HG02884 (cell line): ENCODE measurements at regions not wholly inside any gene's neighbourhood (a gene's known extent, or its start where the extent isn't known, plus 50 kb on each side); places are given as distances from the start of the nearest gene placed in this dataset.

Experiments used
- ATAC-seq: cut with Tn5 transposase; IDR thresholded peaks from one replicate; pipeline ENCODE4 v1.9.1; 2021; ENCODE audit warnings: mild to moderate bottlenecking, moderate library complexity; ENCODE audit not compliant: unreplicated experiment

GRCh38 chr10:36506261-36506660, 619.1 kb upstream of the ANKRD30A start:
- ATAC-seq: no peak

- ATAC-seq: no peak
Measured at GRCh38 chr10:36504758-36505157, 620.6 kb upstream of the ANKRD30A start.

GRCh38 chr10:36500266-36500665, 625.1 kb upstream of the ANKRD30A start:
- no peak for ATAC-seq

GRCh38 chr10:36499693-36500092, 625.7 kb upstream of the ANKRD30A start:
- no peak for ATAC-seq

GRCh38 chr10:36496758-36497157, 628.6 kb upstream of the ANKRD30A start:
- no peak for ATAC-seq

- ATAC-seq: no peak
Measured at GRCh38 chr10:36494371-36494770, 631.0 kb upstream of the ANKRD30A start.

GRCh38 chr10:36493516-36493880, 631.9 kb upstream of the ANKRD30A start:
- ATAC-seq: no peak

GRCh38 chr10:36492590-36493515, 632.5 kb upstream of the ANKRD30A start:
- no peak for ATAC-seq

- no peak for ATAC-seq
Measured at GRCh38 chr10:36491926-36492325, 633.5 kb upstream of the ANKRD30A start.

- no peak for ATAC-seq
Measured at GRCh38 chr10:36489611-36490228, 635.7 kb upstream of the ANKRD30A start.

- no peak for ATAC-seq
Measured at GRCh38 chr10:36489181-36489580, 636.2 kb upstream of the ANKRD30A start.

- ATAC-seq: no peak
Measured at GRCh38 chr10:36488579-36488978, 636.8 kb upstream of the ANKRD30A start.

GRCh38 chr10:36479073-36479472, 646.3 kb upstream of the ANKRD30A start:
- no peak for ATAC-seq

GRCh38 chr10:36476399-36476798, 649.0 kb upstream of the ANKRD30A start:
- ATAC-seq: no peak

GRCh38 chr10:36475746-36476145, 649.7 kb upstream of the ANKRD30A start:
- ATAC-seq: no peak

- ATAC-seq: no peak
Measured at GRCh38 chr10:36474456-36474855, 650.9 kb upstream of the ANKRD30A start.

- ATAC-seq: no peak
Measured at GRCh38 chr10:36473122-36473521, 652.3 kb upstream of the ANKRD30A start.

GRCh38 chr10:36469585-36469984, 655.8 kb upstream of the ANKRD30A start:
- ATAC-seq: no peak

GRCh38 chr10:36468620-36469019, 656.8 kb upstream of the ANKRD30A start:
- ATAC-seq: no peak

- ATAC-seq: no peak
Measured at GRCh38 chr10:36465604-36466379, 659.6 kb upstream of the ANKRD30A start.

- no peak for ATAC-seq
Measured at GRCh38 chr10:36464291-36464690, 661.1 kb upstream of the ANKRD30A start.

GRCh38 chr10:36463390-36463789, 662.0 kb upstream of the ANKRD30A start:
- no peak for ATAC-seq
